ENCODE measurements at regions not wholly inside any gene's neighbourhood (a gene's known extent, or its start where the extent isn't known, plus 50 kb on each side); places are given as distances from the start of the nearest gene placed in this dataset.

- DNase-seq = no peak
- no peak overlapping the region for H3K4me3 ChIP-seq (ENCODE audit: low read depth, low read length)
- no peaks in the 10 kb centered on the region for H3K9me3 ChIP-seq
- no peaks in the 10 kb centered on the region for H3K36me3 ChIP-seq
- no peaks in the 10 kb centered on the region for H3K27me3 ChIP-seq
- H3K4me1 ChIP-seq = peaks cover 17% of the 10 kb centered on the region
- TF ChIP-seq CTCF (IDR thresholded peaks at IDR 0.05; ENCODE audit: low read depth, low read length) = no peak
Observed at GRCh38 chr6:104251651-104252050, 608.1 kb downstream of the HACE1 start.

GRCh38 chr6:104240865-104241264, 618.9 kb downstream of the HACE1 start:
- Histone ChIP-seq H3K27me3 (no peaks in the 10 kb centered on the region), H3K9me3 (no peaks in the 10 kb centered on the region), H3K4me1 (no peaks in the 10 kb centered on the region), H3K36me3 (no peaks in the 10 kb centered on the region), H3K4me3 (ENCODE audit: low read depth, low read length) (no peak overlapping the region)
- DNase-seq = no peak
- no peak for TF ChIP-seq CTCF (IDR thresholded peaks at IDR 0.05; ENCODE audit: low read depth, low read length)

GRCh38 chr6:104239971-104240370, 619.7 kb downstream of the HACE1 start:
- H3K9me3 ChIP-seq = no peaks in the 10 kb centered on the region
- H3K4me3 ChIP-seq (ENCODE audit: low read depth, low read length) = no peak overlapping the region
- no peaks in the 10 kb centered on the region for H3K36me3 ChIP-seq
- TF ChIP-seq CTCF (IDR thresholded peaks at IDR 0.05; ENCODE audit: low read depth, low read length) = no peak
- DNase-seq = no peak
- no peaks in the 10 kb centered on the region for H3K27me3 ChIP-seq
- no peaks in the 10 kb centered on the region for H3K4me1 ChIP-seq

GRCh38 chr6:104229057-104229456, 630.7 kb downstream of the HACE1 start:
- Histone ChIP-seq H3K36me3 (no peaks in the 10 kb centered on the region), H3K9me3 (no peaks in the 10 kb centered on the region), H3K4me1 (peaks cover 14% of the 10 kb centered on the region), H3K4me3 (ENCODE audit: low read depth, low read length) (no peak overlapping the region), H3K27me3 (no peaks in the 10 kb centered on the region)
- no peak for TF ChIP-seq CTCF (IDR thresholded peaks at IDR 0.05; ENCODE audit: low read depth, low read length)
- DNase-seq = no peak

GRCh38 chr6:104227508-104227907, 632.2 kb downstream of the HACE1 start:
- no peaks in the 10 kb centered on the region for H3K9me3 ChIP-seq
- peaks cover 14% of the 10 kb centered on the region for H3K4me1 ChIP-seq
- H3K27me3 ChIP-seq = no peaks in the 10 kb centered on the region
- H3K4me3 ChIP-seq (ENCODE audit: low read depth, low read length) = no peak overlapping the region
- no peak for DNase-seq
- no peaks in the 10 kb centered on the region for H3K36me3 ChIP-seq
- no peak for TF ChIP-seq CTCF (IDR thresholded peaks at IDR 0.05; ENCODE audit: low read depth, low read length)

- no peak for DNase-seq
- H3K27me3 ChIP-seq = no peaks in the 10 kb centered on the region
- TF ChIP-seq CTCF (IDR thresholded peaks at IDR 0.05; ENCODE audit: low read depth, low read length) = no peak
- H3K4me1 ChIP-seq = peaks cover 14% of the 10 kb centered on the region
- H3K4me3 ChIP-seq (ENCODE audit: low read depth, low read length) = no peak overlapping the region
- H3K9me3 ChIP-seq = no peaks in the 10 kb centered on the region
- H3K36me3 ChIP-seq = no peaks in the 10 kb centered on the region
Observed at GRCh38 chr6:104226790-104227446, 632.8 kb downstream of the HACE1 start.

All from BE2C (cell line).